ENCODE measurements at regions not wholly inside any gene's neighbourhood (a gene's known extent, or its start where the extent isn't known, plus 50 kb on each side); places are given as distances from the start of the nearest gene placed in this dataset.

DNA sequence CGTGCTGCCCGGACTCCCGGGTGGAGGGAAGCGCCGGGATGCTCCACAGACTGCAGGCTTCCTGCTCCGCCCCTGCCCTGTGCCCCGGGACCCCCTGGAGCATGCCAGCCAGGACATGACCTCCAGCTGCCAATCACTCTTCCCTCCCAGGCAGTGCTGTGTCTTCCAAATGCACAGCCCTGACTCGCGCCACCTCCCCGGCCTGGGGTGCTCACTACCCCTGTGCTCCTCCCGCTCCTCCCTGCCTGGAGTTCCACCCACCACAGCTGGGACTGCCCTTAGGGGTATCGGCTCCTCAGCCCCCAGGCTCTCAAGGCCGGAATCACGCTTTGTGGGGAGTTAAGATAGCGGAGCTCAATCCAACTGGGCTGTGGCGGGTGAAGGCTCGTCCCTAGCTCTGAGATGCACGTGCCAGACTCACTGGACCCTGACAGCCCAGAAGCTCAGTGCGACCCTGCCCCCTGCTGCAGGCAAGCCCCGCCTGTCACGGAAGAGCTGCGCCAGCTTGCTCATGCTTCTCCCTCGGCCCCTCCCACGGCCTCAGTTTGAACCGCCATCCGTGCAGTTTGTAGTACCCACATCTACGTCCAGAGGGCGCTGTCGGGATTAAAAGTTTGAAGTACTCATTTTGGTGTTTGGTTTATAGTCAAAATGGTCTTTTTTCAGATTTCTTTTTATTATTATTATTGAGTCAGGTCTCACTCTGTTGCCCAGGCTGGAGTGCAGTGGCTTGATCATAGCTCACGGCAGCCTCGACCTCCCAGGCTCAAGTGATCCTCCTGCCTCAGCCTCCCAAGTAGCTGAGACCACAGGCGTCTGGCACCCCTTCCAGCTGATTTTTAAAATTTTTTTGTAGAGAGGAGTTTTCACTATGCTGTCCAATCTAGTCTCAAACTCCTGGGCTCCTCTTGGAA is 142.5 kb upstream of the TCERG1L start (continued):
- TF ChIP-seq CEBPB (IDR thresholded peaks at IDR 0.05; ENCODE audit: borderline replicate concordance in 1 of 2, low read depth in 2 of 2, low read length in 2 of 2): no peak
- no peak for TF ChIP-seq SMARCA5 (IDR thresholded peaks at IDR 0.05)
- no peak for TF ChIP-seq MXI1 (IDR thresholded peaks at IDR 0.05; ENCODE audit: low read depth, low read length)
- TF ChIP-seq NFIC (IDR thresholded peaks at IDR 0.05; ENCODE audit: low read depth, low read length): no peak
- peak; percentile 31; the same call in 1 of the 2 replicates for TF ChIP-seq SMC3 (IDR thresholded peaks at IDR 0.05; ENCODE audit: borderline replicate concordance, low read length)
- TF ChIP-seq, protein P1, sequence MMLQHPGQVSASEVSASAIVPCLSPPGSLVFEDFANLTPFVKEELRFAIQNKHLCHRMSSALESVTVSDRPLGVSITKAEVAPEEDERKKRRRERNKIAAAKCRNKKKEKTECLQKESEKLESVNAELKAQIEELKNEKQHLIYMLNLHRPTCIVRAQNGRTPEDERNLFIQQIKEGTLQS (IDR thresholded peaks at IDR 0.05; ENCODE audit: borderline replicate concordance, extremely low read depth, low read depth, low read length): no peak
- TF ChIP-seq, protein P2, sequence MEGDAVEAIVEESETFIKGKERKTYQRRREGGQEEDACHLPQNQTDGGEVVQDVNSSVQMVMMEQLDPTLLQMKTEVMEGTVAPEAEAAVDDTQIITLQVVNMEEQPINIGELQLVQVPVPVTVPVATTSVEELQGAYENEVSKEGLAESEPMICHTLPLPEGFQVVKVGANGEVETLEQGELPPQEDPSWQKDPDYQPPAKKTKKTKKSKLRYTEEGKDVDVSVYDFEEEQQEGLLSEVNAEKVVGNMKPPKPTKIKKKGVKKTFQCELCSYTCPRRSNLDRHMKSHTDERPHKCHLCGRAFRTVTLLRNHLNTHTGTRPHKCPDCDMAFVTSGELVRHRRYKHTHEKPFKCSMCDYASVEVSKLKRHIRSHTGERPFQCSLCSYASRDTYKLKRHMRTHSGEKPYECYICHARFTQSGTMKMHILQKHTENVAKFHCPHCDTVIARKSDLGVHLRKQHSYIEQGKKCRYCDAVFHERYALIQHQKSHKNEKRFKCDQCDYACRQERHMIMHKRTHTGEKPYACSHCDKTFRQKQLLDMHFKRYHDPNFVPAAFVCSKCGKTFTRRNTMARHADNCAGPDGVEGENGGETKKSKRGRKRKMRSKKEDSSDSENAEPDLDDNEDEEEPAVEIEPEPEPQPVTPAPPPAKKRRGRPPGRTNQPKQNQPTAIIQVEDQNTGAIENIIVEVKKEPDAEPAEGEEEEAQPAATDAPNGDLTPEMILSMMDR (IDR thresholded peaks at IDR 0.05 in 2 of 3, conservative IDR thresholded peaks at IDR 0.05 in 1 of 3; ENCODE audit: control insufficient read depth in 2 of 3, extremely low read depth in 1 of 3, insufficient read depth in 1 of 3, low read depth in 3 of 3, low read length in 3 of 3): peak; percentile 41 to 65 (median 65); a peak in 5 of 6 replicates
- TF ChIP-seq, protein P3, sequence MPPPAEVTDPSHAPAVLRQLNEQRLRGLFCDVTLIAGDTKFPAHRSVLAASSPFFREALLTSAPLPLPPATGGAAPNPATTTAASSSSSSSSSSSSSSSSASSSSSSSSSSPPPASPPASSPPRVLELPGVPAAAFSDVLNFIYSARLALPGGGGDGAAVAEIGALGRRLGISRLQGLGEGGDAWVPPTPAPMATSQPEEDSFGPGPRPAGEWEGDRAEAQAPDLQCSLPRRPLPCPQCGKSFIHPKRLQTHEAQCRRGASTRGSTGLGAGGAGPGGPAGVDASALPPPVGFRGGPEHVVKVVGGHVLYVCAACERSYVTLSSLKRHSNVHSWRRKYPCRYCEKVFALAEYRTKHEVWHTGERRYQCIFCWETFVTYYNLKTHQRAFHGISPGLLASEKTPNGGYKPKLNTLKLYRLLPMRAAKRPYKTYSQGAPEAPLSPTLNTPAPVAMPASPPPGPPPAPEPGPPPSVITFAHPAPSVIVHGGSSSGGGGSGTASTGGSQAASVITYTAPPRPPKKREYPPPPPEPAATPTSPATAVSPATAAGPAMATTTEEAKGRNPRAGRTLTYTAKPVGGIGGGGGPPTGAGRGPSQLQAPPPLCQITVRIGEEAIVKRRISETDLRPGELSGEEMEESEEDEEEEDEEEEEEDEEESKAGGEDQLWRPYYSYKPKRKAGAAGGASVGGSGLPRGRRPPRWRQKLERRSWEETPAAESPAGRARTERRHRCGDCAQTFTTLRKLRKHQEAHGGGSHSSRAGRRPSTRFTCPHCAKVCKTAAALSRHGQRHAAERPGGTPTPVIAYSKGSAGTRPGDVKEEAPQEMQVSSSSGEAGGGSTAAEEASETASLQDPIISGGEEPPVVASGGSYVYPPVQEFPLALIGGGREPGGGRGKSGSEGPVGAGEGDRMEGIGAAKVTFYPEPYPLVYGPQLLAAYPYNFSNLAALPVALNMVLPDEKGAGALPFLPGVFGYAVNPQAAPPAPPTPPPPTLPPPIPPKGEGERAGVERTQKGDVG (CRISPR knock-in tag; IDR thresholded peaks at IDR 0.05): no peak
- TF ChIP-seq EP300 (IDR thresholded peaks at IDR 0.05; ENCODE audit: borderline replicate concordance in 1 of 2, control insufficient read depth in 1 of 2, low read depth in 2 of 2, low read length in 2 of 2): no peak
- TF ChIP-seq MYC (IDR thresholded peaks at IDR 0.05; ENCODE audit: insufficient read depth, insufficient read length, insufficient replicate concordance, low read length, severe bottlenecking): no peak
- peak; percentile 13 to 56; a peak in 2 of 4 replicates for TF ChIP-seq BHLHE40 (IDR thresholded peaks at IDR 0.05; ENCODE audit: borderline replicate concordance in 1 of 2, low read depth in 2 of 2, low read length in 1 of 2)
- TF ChIP-seq WRNIP1 (IDR thresholded peaks at IDR 0.05; ENCODE audit: borderline replicate concordance, low read depth, low read length): no peak
- no peak for TF ChIP-seq IKZF1 (conservative IDR thresholded peaks at IDR 0.05)
- TF ChIP-seq, protein P4, sequence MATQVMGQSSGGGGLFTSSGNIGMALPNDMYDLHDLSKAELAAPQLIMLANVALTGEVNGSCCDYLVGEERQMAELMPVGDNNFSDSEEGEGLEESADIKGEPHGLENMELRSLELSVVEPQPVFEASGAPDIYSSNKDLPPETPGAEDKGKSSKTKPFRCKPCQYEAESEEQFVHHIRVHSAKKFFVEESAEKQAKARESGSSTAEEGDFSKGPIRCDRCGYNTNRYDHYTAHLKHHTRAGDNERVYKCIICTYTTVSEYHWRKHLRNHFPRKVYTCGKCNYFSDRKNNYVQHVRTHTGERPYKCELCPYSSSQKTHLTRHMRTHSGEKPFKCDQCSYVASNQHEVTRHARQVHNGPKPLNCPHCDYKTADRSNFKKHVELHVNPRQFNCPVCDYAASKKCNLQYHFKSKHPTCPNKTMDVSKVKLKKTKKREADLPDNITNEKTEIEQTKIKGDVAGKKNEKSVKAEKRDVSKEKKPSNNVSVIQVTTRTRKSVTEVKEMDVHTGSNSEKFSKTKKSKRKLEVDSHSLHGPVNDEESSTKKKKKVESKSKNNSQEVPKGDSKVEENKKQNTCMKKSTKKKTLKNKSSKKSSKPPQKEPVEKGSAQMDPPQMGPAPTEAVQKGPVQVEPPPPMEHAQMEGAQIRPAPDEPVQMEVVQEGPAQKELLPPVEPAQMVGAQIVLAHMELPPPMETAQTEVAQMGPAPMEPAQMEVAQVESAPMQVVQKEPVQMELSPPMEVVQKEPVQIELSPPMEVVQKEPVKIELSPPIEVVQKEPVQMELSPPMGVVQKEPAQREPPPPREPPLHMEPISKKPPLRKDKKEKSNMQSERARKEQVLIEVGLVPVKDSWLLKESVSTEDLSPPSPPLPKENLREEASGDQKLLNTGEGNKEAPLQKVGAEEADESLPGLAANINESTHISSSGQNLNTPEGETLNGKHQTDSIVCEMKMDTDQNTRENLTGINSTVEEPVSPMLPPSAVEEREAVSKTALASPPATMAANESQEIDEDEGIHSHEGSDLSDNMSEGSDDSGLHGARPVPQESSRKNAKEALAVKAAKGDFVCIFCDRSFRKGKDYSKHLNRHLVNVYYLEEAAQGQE (IDR thresholded peaks at IDR 0.05; ENCODE audit: low read depth, low read length): no peak
- TF ChIP-seq RAD21 (IDR thresholded peaks at IDR 0.05; ENCODE audit: insufficient read depth, low read depth, low read length): peak; percentile 52
